CD4-positive, CD25-positive, alpha-beta regulatory T cell (primary cell): ENCODE measurements at regions not wholly inside any gene's neighbourhood (a gene's known extent, or its start where the extent isn't known, plus 50 kb on each side); places are given as distances from the start of the nearest gene placed in this dataset.

Experiments used
- ATAC-seq, 2 donors: fragments of 150-1000 bp; cut with Tn5 transposase; one replicate each; pipeline ENCODE4 v1.10.0; 2021; ENCODE audit warnings: low read depth in 2 of 2, moderate number of reproducible peaks in 2 of 2, moderate library complexity in 1 of 2
- DNase-seq, 3 donors: peaks; one replicate each; pipeline versions ENCODE4 v3.0.0 to v3.0.0-alpha.2; 2012 to 2022; ENCODE audit warnings: mixed read lengths in 1 of 3
- H3K27ac ChIP-seq: one replicate; pipeline ENCODE4 v1.7.0; 2013; ENCODE audit warnings: mild to moderate bottlenecking, low read length; ENCODE audit not compliant: insufficient read depth, poor library complexity, severe bottlenecking
- H3K27me3 ChIP-seq: one replicate; pipeline ENCODE4 v1.7.0; 2013; ENCODE audit warnings: low read length; ENCODE audit not compliant: control insufficient read depth, insufficient read depth
- H3K36me3 ChIP-seq: one replicate; pipeline ENCODE4 v1.7.0; 2013; ENCODE audit warnings: mild to moderate bottlenecking, low read length, moderate library complexity; ENCODE audit not compliant: control insufficient read depth, insufficient read depth
- H3K4me1 ChIP-seq: 2 replicates; pipeline ENCODE4 v1.7.0; 2013; ENCODE audit warnings: mild to moderate bottlenecking, low read length; ENCODE audit not compliant: insufficient read depth, control insufficient read depth, poor library complexity, severe bottlenecking
- H3K4me3 ChIP-seq: one replicate; pipeline ENCODE4 v1.7.0; 2013; ENCODE audit warnings: low read depth, mild to moderate bottlenecking, low read length, moderate library complexity
- H3K9me3 ChIP-seq, 2 experiments: 1 replicate in 1 of 2; 2 replicates in 1 of 2; pipeline ENCODE4 v1.7.0; 2013; ENCODE audit warnings: low read length in 2 of 2, mild to moderate bottlenecking in 1 of 2, moderate library complexity in 1 of 2; ENCODE audit not compliant: control insufficient read depth in 2 of 2
- H3K27ac Mint-ChIP-seq, 3 donors: one replicate each; pipeline ENCODE4 v1.8.0; 2020 to 2022; ENCODE audit warnings: mild to moderate bottlenecking in 3 of 3, mixed read lengths in 3 of 3, moderate library complexity in 2 of 3
- H3K27me3 Mint-ChIP-seq: one replicate; pipeline ENCODE4 v1.8.0; 2022; ENCODE audit warnings: mild to moderate bottlenecking, mixed read lengths
- H3K36me3 Mint-ChIP-seq: one replicate; pipeline ENCODE4 v1.8.0; 2020; ENCODE audit warnings: mixed read lengths
- H3K4me1 Mint-ChIP-seq, 4 donors: one replicate each; pipeline ENCODE4 v1.8.0; 2020 to 2022; ENCODE audit warnings: mixed read lengths in 4 of 4, mild to moderate bottlenecking in 1 of 4
- H3K4me3 Mint-ChIP-seq, 4 donors: one replicate each; pipeline ENCODE4 v1.8.0; 2020 to 2022; ENCODE audit warnings: mild to moderate bottlenecking in 4 of 4, mixed read lengths in 4 of 4, moderate library complexity in 3 of 4
- H3K9me3 Mint-ChIP-seq, 7 donors: one replicate each; pipeline ENCODE4 v1.8.0; 2020 to 2022; ENCODE audit warnings: mixed read lengths in 7 of 7, mild to moderate bottlenecking in 3 of 7, moderate library complexity in 2 of 7

DNA sequence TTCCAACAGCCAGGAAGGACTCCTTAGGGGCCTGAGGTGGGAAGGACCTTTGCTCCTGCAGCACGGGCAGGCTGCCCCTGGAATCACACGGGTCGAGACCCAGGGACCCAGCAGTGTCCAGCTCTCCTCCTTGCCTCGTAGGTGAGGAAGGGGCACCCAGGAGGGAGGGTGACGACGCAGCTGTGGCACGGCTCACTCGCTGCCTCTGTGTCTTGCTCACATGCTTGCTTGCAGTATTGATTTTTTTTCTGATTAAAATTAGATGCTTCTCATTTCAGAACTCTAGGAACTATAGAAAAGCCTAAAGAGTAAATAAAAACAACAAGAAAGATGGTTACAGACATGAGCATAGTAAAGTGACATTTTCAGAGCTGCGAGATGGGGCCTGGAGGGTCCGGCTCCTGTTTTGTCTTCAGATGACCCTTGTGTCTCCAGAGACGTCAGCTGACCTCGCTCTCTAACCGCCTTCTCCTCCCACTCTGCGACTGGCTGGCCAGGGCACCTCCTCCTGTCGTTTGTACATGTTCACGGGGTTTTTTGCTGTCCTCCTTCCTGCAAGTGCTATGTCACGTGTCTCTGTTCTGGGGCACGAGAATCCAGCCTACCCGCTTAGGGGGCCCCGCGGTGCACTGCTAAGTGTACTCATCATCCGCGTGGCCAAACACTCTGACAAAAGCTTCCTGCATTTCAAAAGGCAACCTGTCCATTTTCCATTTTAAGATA lies 65.7 kb upstream of the ZNF236 start:
- Mint-ChIP-seq H3K27ac (no peak overlapping the region), H3K4me3 (no peak overlapping the region), H3K4me1 (peaks cover 0 to 7% (median 0%) of the 10 kb centered on the region in 4 donors), H3K9me3 (peaks cover 0 to 8% (median 4%) of the 10 kb centered on the region in 7 donors), H3K27me3 (no peaks in the 10 kb centered on the region), H3K36me3 (no peaks in the 10 kb centered on the region)
- H3K27ac ChIP-seq: no peak overlapping the region
- peaks cover 0 to under 1% of the 10 kb centered on the region in 2 experiments for H3K9me3 ChIP-seq
- no peak overlapping the region for H3K4me3 ChIP-seq
- H3K36me3 ChIP-seq: no peaks in the 10 kb centered on the region
- DNase-seq (no peak), ATAC-seq (no peak)
- H3K27me3 ChIP-seq: no peaks in the 10 kb centered on the region
- H3K4me1 ChIP-seq: no peaks in the 10 kb centered on the region

DNA sequence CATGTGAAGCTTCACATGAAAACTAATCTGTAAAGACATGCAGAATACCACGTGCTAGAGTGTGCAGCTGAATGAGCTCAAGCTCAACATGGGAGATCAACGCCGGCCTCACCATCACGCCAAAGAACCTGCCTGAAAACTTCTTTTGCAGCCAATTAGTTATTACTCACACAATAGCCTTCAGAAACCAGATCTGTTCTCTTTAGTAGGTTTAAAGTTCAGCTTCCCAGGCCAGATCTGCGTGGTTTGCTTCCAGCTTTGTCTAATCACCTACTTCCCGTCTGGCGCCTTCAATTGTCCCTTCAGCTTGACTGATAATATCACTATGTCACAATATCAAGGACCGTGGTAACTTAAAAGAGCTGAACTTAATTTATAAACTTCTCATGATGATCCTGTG lies 68.0 kb upstream of the ZNF236 start:
- Mint-ChIP-seq H3K27ac (no peak overlapping the region), H3K9me3 (peaks cover 0 to 12% (median 3%) of the 10 kb centered on the region in 7 donors), H3K36me3 (no peaks in the 10 kb centered on the region), H3K4me3 (no peak overlapping the region), H3K27me3 (no peaks in the 10 kb centered on the region), H3K4me1 (no peaks in the 10 kb centered on the region)
- no peak overlapping the region for H3K27ac ChIP-seq
- H3K4me1 ChIP-seq: no peaks in the 10 kb centered on the region
- DNase-seq (no peak), ATAC-seq (no peak)
- no peak overlapping the region for H3K4me3 ChIP-seq
- peaks cover 2% of the 10 kb centered on the region for H3K27me3 ChIP-seq
- H3K36me3 ChIP-seq: no peaks in the 10 kb centered on the region
- peaks cover 11 to 16% of the 10 kb centered on the region in 2 experiments for H3K9me3 ChIP-seq

DNA sequence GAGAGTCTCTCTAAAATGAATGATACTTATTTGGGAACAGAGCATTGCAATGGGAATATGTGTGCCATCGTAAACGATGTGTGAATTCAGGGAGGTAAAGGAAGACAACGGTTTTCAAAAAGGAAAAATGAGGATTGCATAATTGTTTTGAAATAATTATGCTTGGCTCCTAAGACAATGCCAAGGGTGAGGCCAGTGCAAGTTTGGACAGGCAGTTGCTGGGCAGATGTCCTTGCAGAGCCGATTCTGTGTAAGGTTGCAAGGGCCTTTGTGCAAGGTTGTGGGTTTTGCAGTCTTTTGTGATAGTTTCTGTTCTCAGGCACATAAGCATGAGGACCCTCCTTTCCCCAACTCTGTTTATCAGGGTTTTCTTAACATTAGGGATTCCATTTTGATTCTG lies 70.0 kb upstream of the ZNF236 start:
- Histone ChIP-seq H3K4me3 (no peak overlapping the region), H3K9me3 (peaks cover 16% of the 10 kb centered on the region in 2 experiments), H3K36me3 (no peaks in the 10 kb centered on the region), H3K27me3 (peaks cover 2% of the 10 kb centered on the region), H3K27ac (no peak overlapping the region), H3K4me1 (no peaks in the 10 kb centered on the region)
- H3K4me1 Mint-ChIP-seq: no peaks in the 10 kb centered on the region
- H3K9me3 Mint-ChIP-seq: peaks cover 0 to 23% (median 3%) of the 10 kb centered on the region in 7 donors
- no peaks in the 10 kb centered on the region for H3K36me3 Mint-ChIP-seq
- ATAC-seq (no peak), DNase-seq (no peak)
- no peak overlapping the region for H3K4me3 Mint-ChIP-seq
- no peaks in the 10 kb centered on the region for H3K27me3 Mint-ChIP-seq
- H3K27ac Mint-ChIP-seq: no peak overlapping the region

DNA sequence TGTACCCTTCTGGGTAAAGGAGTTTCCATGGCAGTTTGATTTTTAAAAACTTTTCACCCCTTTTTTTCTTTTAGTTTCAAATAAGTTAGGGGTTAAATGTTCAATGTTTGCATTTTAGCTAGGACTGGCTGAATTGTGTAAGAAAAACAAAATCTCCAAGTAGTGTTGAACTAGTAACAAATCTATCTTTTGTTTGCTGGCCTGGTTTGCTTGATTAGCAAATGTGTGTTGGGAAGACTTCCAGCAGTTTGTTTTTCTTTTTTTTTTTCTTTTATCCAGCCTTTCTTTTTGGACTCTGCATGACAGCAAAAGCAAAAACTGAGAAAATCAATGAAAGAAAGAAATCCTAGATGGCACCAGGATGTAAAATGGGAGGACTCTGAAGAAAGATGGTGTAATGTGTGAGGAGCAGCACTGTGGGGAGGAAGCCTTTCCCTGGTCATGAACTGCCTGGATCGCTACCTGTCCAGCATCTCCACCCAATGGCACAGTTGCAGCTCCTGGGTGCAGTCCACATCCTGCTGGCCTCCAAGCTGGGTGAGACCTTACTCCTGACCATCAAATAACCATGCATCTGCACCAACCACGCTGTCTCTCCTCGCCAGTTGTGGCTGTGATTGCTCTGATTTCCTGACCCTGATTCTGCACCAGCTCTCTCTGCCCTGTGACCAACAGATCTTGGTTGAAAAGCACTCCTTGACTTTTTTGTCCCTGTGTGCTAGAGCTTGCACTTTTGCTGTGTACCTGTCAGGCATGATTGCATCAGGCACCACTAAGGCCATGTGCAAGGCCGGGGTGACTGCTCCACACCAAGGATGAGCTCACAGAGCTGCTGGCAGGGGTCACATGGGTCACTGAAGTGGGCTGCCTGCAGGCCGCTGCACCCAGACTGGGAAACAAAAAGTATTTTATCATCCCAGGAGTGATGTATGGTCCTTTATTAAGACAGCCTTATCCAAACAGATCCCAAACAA lies 71.2 kb upstream of the ZNF236 start:
- Mint-ChIP-seq H3K27ac (no peak overlapping the region), H3K4me1 (no peaks in the 10 kb centered on the region), H3K27me3 (no peaks in the 10 kb centered on the region), H3K4me3 (no peak overlapping the region), H3K36me3 (no peaks in the 10 kb centered on the region), H3K9me3 (peaks cover 0 to 27% (median 3%) of the 10 kb centered on the region in 7 donors)
- Histone ChIP-seq H3K27me3 (peaks cover 5% of the 10 kb centered on the region), H3K9me3 (peaks cover 16% of the 10 kb centered on the region in 2 experiments), H3K4me1 (no peaks in the 10 kb centered on the region), H3K27ac (no peak overlapping the region), H3K4me3 (no peak overlapping the region), H3K36me3 (no peaks in the 10 kb centered on the region)
- no peak for ATAC-seq
- DNase-seq: no peak

DNA sequence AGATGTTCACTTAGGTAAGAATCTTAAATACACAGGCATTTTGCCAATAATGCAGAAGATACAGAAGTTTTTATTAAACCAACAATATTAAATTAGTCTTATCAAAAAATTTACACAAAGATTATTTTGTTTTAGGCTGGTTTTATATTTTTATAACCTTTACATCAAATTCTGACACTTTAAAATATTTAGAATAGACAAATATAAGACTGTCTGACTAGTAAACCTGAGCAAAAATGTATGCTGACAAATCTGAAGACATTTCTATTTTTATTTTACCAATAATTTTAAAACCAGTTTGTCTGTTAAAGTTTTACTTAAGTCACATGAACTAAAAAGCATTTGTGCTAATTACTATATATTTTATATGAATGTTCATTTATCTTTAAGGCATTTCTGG lies 72.1 kb upstream of the ZNF236 start:
- DNase-seq (no peak), ATAC-seq (no peak)
- Histone ChIP-seq H3K9me3 (peaks cover 16% of the 10 kb centered on the region in 2 experiments), H3K4me3 (no peak overlapping the region), H3K36me3 (no peaks in the 10 kb centered on the region), H3K4me1 (no peaks in the 10 kb centered on the region), H3K27ac (no peak overlapping the region), H3K27me3 (peaks cover 5% of the 10 kb centered on the region)
- Mint-ChIP-seq H3K27ac (no peak overlapping the region), H3K36me3 (no peaks in the 10 kb centered on the region), H3K4me1 (no peaks in the 10 kb centered on the region), H3K4me3 (no peak overlapping the region), H3K27me3 (peaks cover 4% of the 10 kb centered on the region), H3K9me3 (peaks cover 0 to 27% (median 3%) of the 10 kb centered on the region in 7 donors)

DNA sequence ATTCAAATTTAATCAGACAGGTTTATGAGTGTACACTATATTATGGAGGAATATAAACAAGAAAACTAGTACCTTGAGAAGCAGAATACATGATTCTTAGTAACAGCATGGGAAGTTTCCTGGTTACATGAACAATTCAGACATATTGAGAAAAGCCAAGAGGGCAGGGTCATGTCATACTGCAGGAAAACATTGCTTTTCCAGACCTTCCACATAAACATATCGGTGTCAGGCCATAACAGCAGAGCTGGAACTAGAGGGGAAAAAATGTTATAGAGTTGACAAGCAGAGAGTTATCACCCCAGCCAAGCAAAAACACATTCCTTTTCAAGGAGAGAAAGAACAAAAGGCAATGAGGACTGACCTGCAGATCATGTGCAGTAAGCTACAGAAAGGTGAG lies 74.7 kb upstream of the ZNF236 start:
- no peak overlapping the region for H3K4me3 ChIP-seq
- DNase-seq: no peak
- peaks cover 5% of the 10 kb centered on the region for H3K27me3 ChIP-seq
- Mint-ChIP-seq H3K27ac (no peak overlapping the region), H3K4me1 (no peaks in the 10 kb centered on the region), H3K27me3 (peaks cover 17% of the 10 kb centered on the region), H3K4me3 (no peak overlapping the region), H3K36me3 (no peaks in the 10 kb centered on the region), H3K9me3 (peaks cover 0 to 23% (median 4%) of the 10 kb centered on the region in 7 donors)
- peaks cover 16% of the 10 kb centered on the region in 2 experiments for H3K9me3 ChIP-seq
- H3K4me1 ChIP-seq: no peaks in the 10 kb centered on the region
- no peak overlapping the region for H3K27ac ChIP-seq
- ATAC-seq: no peak
- H3K36me3 ChIP-seq: no peaks in the 10 kb centered on the region

DNA sequence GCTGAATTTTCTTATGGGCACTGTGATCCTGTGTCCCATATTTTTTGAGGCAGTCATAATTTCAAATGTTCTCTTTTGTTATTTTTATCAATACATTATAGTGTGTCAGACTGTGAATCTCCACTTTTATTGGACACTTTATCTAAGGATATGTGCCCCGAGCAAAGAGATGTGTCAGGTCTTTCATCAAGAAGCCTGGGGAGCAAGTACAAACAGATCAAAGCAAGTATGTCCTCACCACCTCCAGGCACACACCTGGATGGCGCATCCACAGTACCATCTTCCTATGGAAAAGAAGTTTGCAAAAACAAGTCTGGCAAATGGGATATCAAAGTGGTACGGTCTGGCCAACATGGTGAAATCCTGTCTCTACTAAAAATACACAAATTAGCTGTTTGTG lies 81.0 kb upstream of the ZNF236 start:
- DNase-seq (no peak), ATAC-seq (no peak)
- peaks cover 0 to 6% (median 0%) of the 10 kb centered on the region in 4 donors for H3K4me1 Mint-ChIP-seq
- H3K27ac Mint-ChIP-seq: no peak overlapping the region
- Histone ChIP-seq H3K27me3 (peaks cover under 1% of the 10 kb centered on the region), H3K9me3 (no peaks in the 10 kb centered on the region), H3K4me1 (no peaks in the 10 kb centered on the region), H3K4me3 (no peak overlapping the region), H3K27ac (no peak overlapping the region), H3K36me3 (no peaks in the 10 kb centered on the region)
- H3K36me3 Mint-ChIP-seq: no peaks in the 10 kb centered on the region
- H3K4me3 Mint-ChIP-seq: no peak overlapping the region
- H3K9me3 Mint-ChIP-seq: peaks cover 0 to 3% (median 0%) of the 10 kb centered on the region in 7 donors
- peaks cover 24% of the 10 kb centered on the region for H3K27me3 Mint-ChIP-seq
